SH-SY5Y (cell line): ENCODE measurements at regions not wholly inside any gene's neighbourhood (a gene's known extent, or its start where the extent isn't known, plus 50 kb on each side); places are given as distances from the start of the nearest gene placed in this dataset.

Experiments used
- GATA2 ChIP-seq: IDR thresholded peaks from 2 replicates; pipeline ENCODE4 v1.6.1; 2011; ENCODE audit warnings: mild to moderate bottlenecking, low read depth, low read length
- GATA3 ChIP-seq: IDR thresholded peaks from 2 replicates; pipeline ENCODE4 v1.6.1; 2011; ENCODE audit warnings: low read depth, mild to moderate bottlenecking, low read length, moderate library complexity

DNA sequence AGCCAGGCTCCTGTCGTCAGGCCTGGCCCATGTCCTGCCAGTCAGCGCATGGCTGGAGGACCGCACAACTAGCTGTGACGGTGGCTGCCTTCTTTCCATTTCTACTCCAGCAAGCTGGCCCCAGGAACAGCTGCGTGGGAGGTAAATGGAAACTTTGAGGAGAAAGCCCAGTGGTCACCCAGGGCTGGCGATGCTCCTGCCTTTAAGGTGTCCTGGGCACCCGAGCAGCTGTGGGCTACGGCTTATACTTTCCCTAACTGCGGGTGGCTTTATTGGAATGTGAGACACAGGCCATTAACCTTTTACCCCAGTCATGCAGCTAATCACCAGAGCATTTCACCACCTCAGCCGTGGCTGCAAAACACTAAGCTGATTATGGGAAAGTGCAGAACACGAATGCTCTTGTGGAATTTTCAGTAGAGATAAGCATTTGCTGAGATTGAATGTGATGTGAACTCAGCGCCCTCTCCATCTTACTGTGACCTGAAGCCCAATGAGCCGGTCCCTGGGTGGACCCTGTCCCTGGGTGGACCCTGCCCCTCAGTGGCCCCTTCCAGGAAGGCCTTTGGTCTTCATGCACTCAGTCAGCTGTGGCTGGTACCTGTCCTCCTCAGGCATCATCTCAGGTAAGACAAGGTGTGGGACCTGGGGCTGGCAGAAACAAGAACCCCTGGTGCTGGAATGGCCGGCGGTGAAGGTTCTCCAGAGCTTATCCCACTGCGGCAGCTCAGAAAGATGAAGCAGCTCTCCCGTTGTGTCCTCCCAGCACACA is 275.4 kb upstream of the HS6ST1 start:
- TF ChIP-seq GATA2 (no peak), GATA3 (no peak)
